WTC11 (cell line): ENCODE measurements at regions not wholly inside any gene's neighbourhood (a gene's known extent, or its start where the extent isn't known, plus 50 kb on each side); places are given as distances from the start of the nearest gene placed in this dataset.

Experiments
- ATAC-seq: fragments of 200-7000 bp; cut with Tn5 transposase; 2 replicates; pipeline ENCODE4 v1.10.0; 2021; ENCODE audit warnings: mild to moderate bottlenecking, moderate library complexity
- CTCF ChIA-PET: fragments of 300-600 bp; sonication (Branson Sonifier 250); formaldehyde crosslinking; loops from one replicate; lab custom pipeline; 2021; ENCODE audit warnings: antibody characterized with exemption; lab: Charles Lee
- POLR2A ChIA-PET: fragments of 350-600 bp; sonication (Branson Sonifier 250); formaldehyde crosslinking; loops from one replicate; lab custom pipeline; 2021; ENCODE audit warnings: antibody characterized with exemption; lab: Charles Lee
- DNase-seq: peaks from one replicate; pipeline ENCODE4 v3.0.0; 2021; ENCODE audit warnings: low spot score
- H3K27ac Mint-ChIP-seq: 2 replicates; pipeline ENCODE4 v1.8.0; 2021; ENCODE audit warnings: mixed read lengths
- H3K27me3 Mint-ChIP-seq: 2 replicates; pipeline ENCODE4 v1.8.0; 2021; ENCODE audit warnings: low read depth, mild to moderate bottlenecking, moderate library complexity, mixed read lengths
- H3K36me3 Mint-ChIP-seq: 2 replicates; pipeline ENCODE4 v1.8.0; 2021; ENCODE audit warnings: mixed read lengths
- H3K4me1 Mint-ChIP-seq: 2 replicates; pipeline ENCODE4 v1.8.0; 2022; ENCODE audit warnings: mixed read lengths
- H3K4me3 Mint-ChIP-seq: 2 replicates; pipeline ENCODE4 v1.8.0; 2021; ENCODE audit warnings: mild to moderate bottlenecking, moderate library complexity, mixed read lengths
- H3K9me3 Mint-ChIP-seq: 2 replicates; pipeline ENCODE4 v1.8.0; 2021; ENCODE audit warnings: mixed read lengths
- CBFB ChIP-seq: sonication (generic); formaldehyde crosslinking; IDR thresholded peaks from 2 replicates; pipeline ENCODE4 v1.8.1; 2022; ENCODE audit warnings: mild to moderate bottlenecking, low read depth, missing genetic modification reagents
- FOXJ3 ChIP-seq: sonication (generic); formaldehyde crosslinking; IDR thresholded peaks from 2 replicates; pipeline ENCODE4 v1.9.0; 2021; ENCODE audit warnings: missing genetic modification reagents, mild to moderate bottlenecking, borderline replicate concordance
- GRHL2 ChIP-seq: fragments of 250-450 bp; sonication (Bioruptor Pico); IDR thresholded peaks from 2 replicates; pipeline ENCODE4 v1.8.0; 2022; ENCODE audit warnings: mild to moderate bottlenecking, moderate library complexity; ENCODE audit not compliant: insufficient replicate concordance, severe bottlenecking
- JAZF1 ChIP-seq: fragments of 250-450 bp; sonication (Bioruptor Pico); IDR thresholded peaks from 2 replicates; pipeline ENCODE4 v1.9.0; 2021; ENCODE audit warnings: moderate library complexity, mild to moderate bottlenecking, inconsistent platforms
- NFE2L1 ChIP-seq: sonication (generic); formaldehyde crosslinking; IDR thresholded peaks from 2 replicates; pipeline ENCODE4 v1.8.1; 2023; ENCODE audit warnings: missing genetic modification reagents
- NR1H2 ChIP-seq: sonication (generic); formaldehyde crosslinking; IDR thresholded peaks from 2 replicates; pipeline ENCODE4 v1.9.0; 2021; ENCODE audit warnings: mild to moderate bottlenecking, moderate library complexity, missing genetic modification reagents
- NR2C2 ChIP-seq: sonication (generic); formaldehyde crosslinking; IDR thresholded peaks from 2 replicates; pipeline ENCODE4 v1.8.0; 2022; ENCODE audit warnings: mild to moderate bottlenecking, missing genetic modification reagents
- SMAD4 ChIP-seq: sonication (generic); formaldehyde crosslinking; IDR thresholded peaks from 2 replicates; pipeline ENCODE4 v1.8.0; 2022; ENCODE audit warnings: mild to moderate bottlenecking, missing genetic modification reagents
- SOX15 ChIP-seq: fragments of 250-450 bp; sonication (Bioruptor Pico); IDR thresholded peaks from 2 replicates; pipeline ENCODE4 v1.9.0; 2021; ENCODE audit warnings: mild to moderate bottlenecking
- TEAD1 ChIP-seq: sonication (generic); formaldehyde crosslinking; IDR thresholded peaks from 2 replicates; pipeline ENCODE4 v1.8.0; 2022; ENCODE audit warnings: mild to moderate bottlenecking, missing genetic modification reagents
- ZBTB21 ChIP-seq: sonication (generic); formaldehyde crosslinking; IDR thresholded peaks from 2 replicates; pipeline ENCODE4 v1.8.1; 2023; ENCODE audit warnings: mild to moderate bottlenecking, missing genetic modification reagents, borderline replicate concordance
- ZNF671 ChIP-seq: fragments of 250-450 bp; sonication (Bioruptor Pico); IDR thresholded peaks from 2 replicates; pipeline ENCODE4 v1.8.0; 2021; ENCODE audit warnings: mild to moderate bottlenecking
- TF ChIP-seq, protein P1 (sequence below): sonication (generic); formaldehyde crosslinking; IDR thresholded peaks from 2 replicates; pipeline ENCODE4 v1.8.0; 2022; ENCODE audit warnings: missing genetic modification reagents
- TF ChIP-seq, protein P2 (sequence below): sonication (generic); formaldehyde crosslinking; IDR thresholded peaks from 2 replicates; pipeline ENCODE4 v1.8.1; 2022; ENCODE audit warnings: low read depth, mild to moderate bottlenecking, moderate library complexity, missing genetic modification reagents, borderline replicate concordance
- TF ChIP-seq, protein P3 (sequence below): sonication (generic); formaldehyde crosslinking; IDR thresholded peaks from 2 replicates; pipeline ENCODE4 v1.8.0; 2022; ENCODE audit warnings: mild to moderate bottlenecking, missing genetic modification reagents
- TF ChIP-seq, protein P4 (sequence below): sonication (generic); formaldehyde crosslinking; IDR thresholded peaks from 2 replicates; pipeline ENCODE4 v1.8.0; 2022; ENCODE audit warnings: mild to moderate bottlenecking, missing genetic modification reagents
- TF ChIP-seq, protein P5 (sequence below): sonication (generic); formaldehyde crosslinking; IDR thresholded peaks from 2 replicates; pipeline ENCODE4 v1.8.1; 2023; ENCODE audit warnings: mild to moderate bottlenecking, missing genetic modification reagents, moderate library complexity
- TF ChIP-seq, protein P6 (sequence below): sonication (generic); formaldehyde crosslinking; IDR thresholded peaks from 2 replicates; pipeline ENCODE4 v1.8.0; 2022; ENCODE audit warnings: mild to moderate bottlenecking, missing genetic modification reagents
- TF ChIP-seq, protein P7 (sequence below): sonication (generic); formaldehyde crosslinking; IDR thresholded peaks from 2 replicates; pipeline ENCODE4 v1.8.0; 2023; ENCODE audit warnings: missing genetic modification reagents, mild to moderate bottlenecking, borderline replicate concordance
- TF ChIP-seq, protein P8 (sequence below): sonication (generic); formaldehyde crosslinking; IDR thresholded peaks from 2 replicates; pipeline ENCODE4 v1.8.1; 2023; ENCODE audit warnings: mild to moderate bottlenecking, missing genetic modification reagents
- TF ChIP-seq, protein P9 (sequence below): sonication (generic); formaldehyde crosslinking; IDR thresholded peaks from 2 replicates; pipeline ENCODE4 v1.8.0; 2023; ENCODE audit warnings: missing genetic modification reagents

DNA sequence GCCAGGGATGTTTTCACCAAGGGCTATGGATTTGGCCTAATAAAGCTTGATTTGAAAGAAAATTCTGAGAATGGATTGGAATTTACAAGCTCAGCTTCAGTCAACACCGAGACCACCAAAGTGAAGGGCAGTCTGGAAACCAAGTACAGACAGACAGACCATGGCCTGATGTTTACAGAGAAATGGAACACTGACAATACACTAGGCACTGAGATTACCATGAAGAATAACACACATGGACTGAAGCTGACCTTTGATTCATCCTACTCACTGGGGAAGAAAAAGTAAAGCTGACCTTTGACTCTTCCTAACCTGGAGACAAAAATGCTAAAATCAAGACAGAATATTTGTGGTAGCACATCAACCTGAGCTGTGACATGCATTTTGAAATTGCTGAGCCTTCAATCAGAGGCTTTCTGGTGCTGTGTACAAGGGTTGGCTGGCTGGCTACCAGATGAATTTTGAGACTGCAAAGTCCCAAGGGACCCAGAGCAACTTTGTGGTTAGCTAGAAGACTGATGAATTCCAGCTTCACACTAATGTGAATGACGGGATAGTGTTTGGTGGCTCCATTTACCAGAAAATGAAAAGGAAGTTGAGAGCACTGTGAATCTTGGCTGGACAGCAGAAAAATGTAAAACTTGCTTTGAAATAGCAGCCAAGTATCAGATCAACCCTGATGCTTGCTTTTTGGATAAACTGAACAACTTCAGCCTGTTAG, 190.4 kb upstream of the KCTD3 start (continued):
- TF ChIP-seq SMAD4 = no peak
- TF ChIP-seq NFE2L1 = no peak
- TF ChIP-seq CBFB (CRISPR knock-in tag) = no peak
- no peak for TF ChIP-seq NR2C2
- TF ChIP-seq, protein P1, sequence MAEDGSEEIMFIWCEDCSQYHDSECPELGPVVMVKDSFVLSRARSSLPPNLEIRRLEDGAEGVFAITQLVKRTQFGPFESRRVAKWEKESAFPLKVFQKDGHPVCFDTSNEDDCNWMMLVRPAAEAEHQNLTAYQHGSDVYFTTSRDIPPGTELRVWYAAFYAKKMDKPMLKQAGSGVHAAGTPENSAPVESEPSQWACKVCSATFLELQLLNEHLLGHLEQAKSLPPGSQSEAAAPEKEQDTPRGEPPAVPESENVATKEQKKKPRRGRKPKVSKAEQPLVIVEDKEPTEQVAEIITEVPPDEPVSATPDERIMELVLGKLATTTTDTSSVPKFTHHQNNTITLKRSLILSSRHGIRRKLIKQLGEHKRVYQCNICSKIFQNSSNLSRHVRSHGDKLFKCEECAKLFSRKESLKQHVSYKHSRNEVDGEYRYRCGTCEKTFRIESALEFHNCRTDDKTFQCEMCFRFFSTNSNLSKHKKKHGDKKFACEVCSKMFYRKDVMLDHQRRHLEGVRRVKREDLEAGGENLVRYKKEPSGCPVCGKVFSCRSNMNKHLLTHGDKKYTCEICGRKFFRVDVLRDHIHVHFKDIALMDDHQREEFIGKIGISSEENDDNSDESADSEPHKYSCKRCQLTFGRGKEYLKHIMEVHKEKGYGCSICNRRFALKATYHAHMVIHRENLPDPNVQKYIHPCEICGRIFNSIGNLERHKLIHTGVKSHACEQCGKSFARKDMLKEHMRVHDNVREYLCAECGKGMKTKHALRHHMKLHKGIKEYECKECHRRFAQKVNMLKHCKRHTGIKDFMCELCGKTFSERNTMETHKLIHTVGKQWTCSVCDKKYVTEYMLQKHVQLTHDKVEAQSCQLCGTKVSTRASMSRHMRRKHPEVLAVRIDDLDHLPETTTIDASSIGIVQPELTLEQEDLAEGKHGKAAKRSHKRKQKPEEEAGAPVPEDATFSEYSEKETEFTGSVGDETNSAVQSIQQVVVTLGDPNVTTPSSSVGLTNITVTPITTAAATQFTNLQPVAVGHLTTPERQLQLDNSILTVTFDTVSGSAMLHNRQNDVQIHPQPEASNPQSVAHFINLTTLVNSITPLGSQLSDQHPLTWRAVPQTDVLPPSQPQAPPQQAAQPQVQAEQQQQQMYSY (CRISPR knock-in tag) = no peak
- TF ChIP-seq, protein P2, sequence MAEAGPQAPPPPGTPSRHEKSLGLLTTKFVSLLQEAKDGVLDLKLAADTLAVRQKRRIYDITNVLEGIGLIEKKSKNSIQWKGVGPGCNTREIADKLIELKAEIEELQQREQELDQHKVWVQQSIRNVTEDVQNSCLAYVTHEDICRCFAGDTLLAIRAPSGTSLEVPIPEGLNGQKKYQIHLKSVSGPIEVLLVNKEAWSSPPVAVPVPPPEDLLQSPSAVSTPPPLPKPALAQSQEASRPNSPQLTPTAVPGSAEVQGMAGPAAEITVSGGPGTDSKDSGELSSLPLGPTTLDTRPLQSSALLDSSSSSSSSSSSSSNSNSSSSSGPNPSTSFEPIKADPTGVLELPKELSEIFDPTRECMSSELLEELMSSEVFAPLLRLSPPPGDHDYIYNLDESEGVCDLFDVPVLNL (CRISPR knock-in tag) = no peak
- no peak for TF ChIP-seq ZBTB21 (CRISPR knock-in tag)

DNA sequence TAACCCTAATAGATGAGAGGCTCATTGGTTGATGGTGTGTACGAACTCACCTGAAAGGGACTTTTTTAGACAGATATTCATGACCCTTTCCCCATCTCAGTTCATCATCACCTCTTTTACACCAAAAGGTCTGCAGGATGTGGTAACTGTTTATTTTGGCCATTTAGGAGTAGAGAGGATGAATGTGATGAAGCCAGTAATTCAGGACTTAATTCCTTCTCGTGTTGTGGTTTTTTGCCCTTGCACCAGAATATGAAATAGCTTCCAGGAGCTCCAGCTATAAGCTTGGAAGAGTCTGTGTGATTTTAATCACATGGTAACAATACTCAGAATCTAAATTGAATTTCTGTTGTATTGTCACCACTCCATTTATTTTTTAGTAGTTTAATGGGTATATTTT, 189.4 kb upstream of the KCTD3 start:
- no peak for ATAC-seq
- TF ChIP-seq, protein P3, sequence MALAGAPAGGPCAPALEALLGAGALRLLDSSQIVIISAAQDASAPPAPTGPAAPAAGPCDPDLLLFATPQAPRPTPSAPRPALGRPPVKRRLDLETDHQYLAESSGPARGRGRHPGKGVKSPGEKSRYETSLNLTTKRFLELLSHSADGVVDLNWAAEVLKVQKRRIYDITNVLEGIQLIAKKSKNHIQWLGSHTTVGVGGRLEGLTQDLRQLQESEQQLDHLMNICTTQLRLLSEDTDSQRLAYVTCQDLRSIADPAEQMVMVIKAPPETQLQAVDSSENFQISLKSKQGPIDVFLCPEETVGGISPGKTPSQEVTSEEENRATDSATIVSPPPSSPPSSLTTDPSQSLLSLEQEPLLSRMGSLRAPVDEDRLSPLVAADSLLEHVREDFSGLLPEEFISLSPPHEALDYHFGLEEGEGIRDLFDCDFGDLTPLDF (CRISPR knock-in tag) = no peak
- no peak for TF ChIP-seq SOX15
- TF ChIP-seq, protein P4, sequence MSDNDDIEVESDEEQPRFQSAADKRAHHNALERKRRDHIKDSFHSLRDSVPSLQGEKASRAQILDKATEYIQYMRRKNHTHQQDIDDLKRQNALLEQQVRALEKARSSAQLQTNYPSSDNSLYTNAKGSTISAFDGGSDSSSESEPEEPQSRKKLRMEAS (CRISPR knock-in tag) = no peak
- TF ChIP-seq, protein P5, sequence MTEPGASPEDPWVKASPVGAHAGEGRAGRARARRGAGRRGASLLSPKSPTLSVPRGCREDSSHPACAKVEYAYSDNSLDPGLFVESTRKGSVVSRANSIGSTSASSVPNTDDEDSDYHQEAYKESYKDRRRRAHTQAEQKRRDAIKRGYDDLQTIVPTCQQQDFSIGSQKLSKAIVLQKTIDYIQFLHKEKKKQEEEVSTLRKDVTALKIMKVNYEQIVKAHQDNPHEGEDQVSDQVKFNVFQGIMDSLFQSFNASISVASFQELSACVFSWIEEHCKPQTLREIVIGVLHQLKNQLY (CRISPR knock-in tag) = no peak
- TF ChIP-seq FOXJ3 = no peak
- TF ChIP-seq GRHL2 = no peak
- TF ChIP-seq JAZF1 = no peak
- no peak for TF ChIP-seq NR1H2 (CRISPR knock-in tag)
- TF ChIP-seq, protein P6, sequence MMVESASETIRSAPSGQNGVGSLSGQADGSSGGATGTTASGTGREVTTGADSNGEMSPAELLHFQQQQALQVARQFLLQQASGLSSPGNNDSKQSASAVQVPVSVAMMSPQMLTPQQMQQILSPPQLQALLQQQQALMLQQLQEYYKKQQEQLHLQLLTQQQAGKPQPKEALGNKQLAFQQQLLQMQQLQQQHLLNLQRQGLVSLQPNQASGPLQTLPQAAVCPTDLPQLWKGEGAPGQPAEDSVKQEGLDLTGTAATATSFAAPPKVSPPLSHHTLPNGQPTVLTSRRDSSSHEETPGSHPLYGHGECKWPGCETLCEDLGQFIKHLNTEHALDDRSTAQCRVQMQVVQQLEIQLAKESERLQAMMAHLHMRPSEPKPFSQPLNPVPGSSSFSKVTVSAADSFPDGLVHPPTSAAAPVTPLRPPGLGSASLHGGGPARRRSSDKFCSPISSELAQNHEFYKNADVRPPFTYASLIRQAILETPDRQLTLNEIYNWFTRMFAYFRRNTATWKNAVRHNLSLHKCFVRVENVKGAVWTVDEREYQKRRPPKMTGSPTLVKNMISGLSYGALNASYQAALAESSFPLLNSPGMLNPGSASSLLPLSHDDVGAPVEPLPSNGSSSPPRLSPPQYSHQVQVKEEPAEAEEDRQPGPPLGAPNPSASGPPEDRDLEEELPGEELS = no peak
- TF ChIP-seq ZNF671 = no peak
- TF ChIP-seq, protein P7, sequence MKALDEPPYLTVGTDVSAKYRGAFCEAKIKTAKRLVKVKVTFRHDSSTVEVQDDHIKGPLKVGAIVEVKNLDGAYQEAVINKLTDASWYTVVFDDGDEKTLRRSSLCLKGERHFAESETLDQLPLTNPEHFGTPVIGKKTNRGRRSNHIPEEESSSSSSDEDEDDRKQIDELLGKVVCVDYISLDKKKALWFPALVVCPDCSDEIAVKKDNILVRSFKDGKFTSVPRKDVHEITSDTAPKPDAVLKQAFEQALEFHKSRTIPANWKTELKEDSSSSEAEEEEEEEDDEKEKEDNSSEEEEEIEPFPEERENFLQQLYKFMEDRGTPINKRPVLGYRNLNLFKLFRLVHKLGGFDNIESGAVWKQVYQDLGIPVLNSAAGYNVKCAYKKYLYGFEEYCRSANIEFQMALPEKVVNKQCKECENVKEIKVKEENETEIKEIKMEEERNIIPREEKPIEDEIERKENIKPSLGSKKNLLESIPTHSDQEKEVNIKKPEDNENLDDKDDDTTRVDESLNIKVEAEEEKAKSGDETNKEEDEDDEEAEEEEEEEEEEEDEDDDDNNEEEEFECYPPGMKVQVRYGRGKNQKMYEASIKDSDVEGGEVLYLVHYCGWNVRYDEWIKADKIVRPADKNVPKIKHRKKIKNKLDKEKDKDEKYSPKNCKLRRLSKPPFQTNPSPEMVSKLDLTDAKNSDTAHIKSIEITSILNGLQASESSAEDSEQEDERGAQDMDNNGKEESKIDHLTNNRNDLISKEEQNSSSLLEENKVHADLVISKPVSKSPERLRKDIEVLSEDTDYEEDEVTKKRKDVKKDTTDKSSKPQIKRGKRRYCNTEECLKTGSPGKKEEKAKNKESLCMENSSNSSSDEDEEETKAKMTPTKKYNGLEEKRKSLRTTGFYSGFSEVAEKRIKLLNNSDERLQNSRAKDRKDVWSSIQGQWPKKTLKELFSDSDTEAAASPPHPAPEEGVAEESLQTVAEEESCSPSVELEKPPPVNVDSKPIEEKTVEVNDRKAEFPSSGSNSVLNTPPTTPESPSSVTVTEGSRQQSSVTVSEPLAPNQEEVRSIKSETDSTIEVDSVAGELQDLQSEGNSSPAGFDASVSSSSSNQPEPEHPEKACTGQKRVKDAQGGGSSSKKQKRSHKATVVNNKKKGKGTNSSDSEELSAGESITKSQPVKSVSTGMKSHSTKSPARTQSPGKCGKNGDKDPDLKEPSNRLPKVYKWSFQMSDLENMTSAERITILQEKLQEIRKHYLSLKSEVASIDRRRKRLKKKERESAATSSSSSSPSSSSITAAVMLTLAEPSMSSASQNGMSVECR (CRISPR knock-in tag) = no peak
- no peak for TF ChIP-seq TEAD1 (CRISPR knock-in tag)
- no peak for TF ChIP-seq SMAD4
- TF ChIP-seq, protein P8, sequence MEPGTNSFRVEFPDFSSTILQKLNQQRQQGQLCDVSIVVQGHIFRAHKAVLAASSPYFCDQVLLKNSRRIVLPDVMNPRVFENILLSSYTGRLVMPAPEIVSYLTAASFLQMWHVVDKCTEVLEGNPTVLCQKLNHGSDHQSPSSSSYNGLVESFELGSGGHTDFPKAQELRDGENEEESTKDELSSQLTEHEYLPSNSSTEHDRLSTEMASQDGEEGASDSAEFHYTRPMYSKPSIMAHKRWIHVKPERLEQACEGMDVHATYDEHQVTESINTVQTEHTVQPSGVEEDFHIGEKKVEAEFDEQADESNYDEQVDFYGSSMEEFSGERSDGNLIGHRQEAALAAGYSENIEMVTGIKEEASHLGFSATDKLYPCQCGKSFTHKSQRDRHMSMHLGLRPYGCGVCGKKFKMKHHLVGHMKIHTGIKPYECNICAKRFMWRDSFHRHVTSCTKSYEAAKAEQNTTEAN (CRISPR knock-in tag) = no peak
- TF ChIP-seq, protein P9, sequence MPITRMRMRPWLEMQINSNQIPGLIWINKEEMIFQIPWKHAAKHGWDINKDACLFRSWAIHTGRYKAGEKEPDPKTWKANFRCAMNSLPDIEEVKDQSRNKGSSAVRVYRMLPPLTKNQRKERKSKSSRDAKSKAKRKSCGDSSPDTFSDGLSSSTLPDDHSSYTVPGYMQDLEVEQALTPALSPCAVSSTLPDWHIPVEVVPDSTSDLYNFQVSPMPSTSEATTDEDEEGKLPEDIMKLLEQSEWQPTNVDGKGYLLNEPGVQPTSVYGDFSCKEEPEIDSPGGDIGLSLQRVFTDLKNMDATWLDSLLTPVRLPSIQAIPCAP (CRISPR knock-in tag) = no peak

More for the DNA sequence above, 189.4 kb upstream of the KCTD3 start:
- CTCF ChIA-PET = no interaction called here
- POLR2A ChIA-PET = no interaction called here
- Mint-ChIP-seq H3K4me3 (no peak overlapping the region), H3K36me3 (no peaks in the 10 kb centered on the region), H3K4me1 (no peaks in the 10 kb centered on the region), H3K9me3 (0 out of 2 replicates have a peak, but pooled peaks cover 3% of the 10 kb centered on the region), H3K27me3 (no peaks in the 10 kb centered on the region), H3K27ac (no peak overlapping the region)
- no peak for DNase-seq
